AG04450 (cell line): ENCODE measurements at regions not wholly inside any gene's neighbourhood (a gene's known extent, or its start where the extent isn't known, plus 50 kb on each side); places are given as distances from the start of the nearest gene placed in this dataset.
A peak's percentile ranks its signal among the peaks of the same experiment; 100 is the strongest.

Experiments
- CTCF ChIA-PET: fragments of 300-600, 350-600 bp; formaldehyde crosslinking; extraction: SDS; loops from one replicate; lab custom pipeline; 2022; ENCODE audit warnings: antibody characterized with exemption, inconsistent platforms; lab: Charles Lee
- POLR2A ChIA-PET: fragments of 350-600 bp; formaldehyde crosslinking; extraction: SDS; loops from one replicate; lab custom pipeline; 2021; ENCODE audit warnings: antibody characterized with exemption, inconsistent platforms; lab: Yijun Ruan, JAX
- DNase-seq: peaks from one replicate; pipeline ENCODE4 v3.0.0-alpha.2; 2011; ENCODE audit warnings: low read depth, low spot score
- H3K27ac ChIP-seq: one replicate; pipeline ENCODE4 v1.5.1; 2012; ENCODE audit warnings: low read depth, low read length, control low read depth
- H3K27me3 ChIP-seq: one replicate; pipeline ENCODE4 v1.6.0; 2012; ENCODE audit warnings: low read length; ENCODE audit not compliant: control insufficient read depth, insufficient read depth
- H3K4me3 ChIP-seq: 2 replicates; pipeline ENCODE4 v1.5.1; 2011; ENCODE audit warnings: mild to moderate bottlenecking, low read depth, low read length, control low read depth
- H3K9me3 ChIP-seq: 2 replicates; pipeline ENCODE4 v1.5.1; 2012; ENCODE audit warnings: low read length; ENCODE audit not compliant: control insufficient read depth, insufficient read depth
- TF ChIP-seq, protein P1 (sequence below): IDR thresholded peaks from 2 replicates; pipeline ENCODE4 v1.5.1; 2011; ENCODE audit warnings: low read depth, low read length, control low read depth, inconsistent platforms

GRCh38 chr4:181588733-181589302, 654.4 kb upstream of the TENM3 start:
- DNase-seq: no peak
- Histone ChIP-seq H3K27me3 (no peaks in the 10 kb centered on the region), H3K27ac (no peak overlapping the region), H3K9me3 (no peaks in the 10 kb centered on the region; the same call in 1 of the 2 replicates), H3K4me3 (no peak overlapping the region)
- CTCF ChIA-PET: no interaction called here
- TF ChIP-seq, protein P1, sequence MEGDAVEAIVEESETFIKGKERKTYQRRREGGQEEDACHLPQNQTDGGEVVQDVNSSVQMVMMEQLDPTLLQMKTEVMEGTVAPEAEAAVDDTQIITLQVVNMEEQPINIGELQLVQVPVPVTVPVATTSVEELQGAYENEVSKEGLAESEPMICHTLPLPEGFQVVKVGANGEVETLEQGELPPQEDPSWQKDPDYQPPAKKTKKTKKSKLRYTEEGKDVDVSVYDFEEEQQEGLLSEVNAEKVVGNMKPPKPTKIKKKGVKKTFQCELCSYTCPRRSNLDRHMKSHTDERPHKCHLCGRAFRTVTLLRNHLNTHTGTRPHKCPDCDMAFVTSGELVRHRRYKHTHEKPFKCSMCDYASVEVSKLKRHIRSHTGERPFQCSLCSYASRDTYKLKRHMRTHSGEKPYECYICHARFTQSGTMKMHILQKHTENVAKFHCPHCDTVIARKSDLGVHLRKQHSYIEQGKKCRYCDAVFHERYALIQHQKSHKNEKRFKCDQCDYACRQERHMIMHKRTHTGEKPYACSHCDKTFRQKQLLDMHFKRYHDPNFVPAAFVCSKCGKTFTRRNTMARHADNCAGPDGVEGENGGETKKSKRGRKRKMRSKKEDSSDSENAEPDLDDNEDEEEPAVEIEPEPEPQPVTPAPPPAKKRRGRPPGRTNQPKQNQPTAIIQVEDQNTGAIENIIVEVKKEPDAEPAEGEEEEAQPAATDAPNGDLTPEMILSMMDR: no peak
- POLR2A ChIA-PET: no interaction called here

GRCh38 chr4:181592221-181592745, 650.9 kb upstream of the TENM3 start:
- ChIA-PET CTCF (interaction anchor here (0.7 kb wide), 2 partner anchors 34 to 74 kb away, joined by 3 to 7 read pairs; no protein-coding TSS in a partner anchor), POLR2A (interaction anchor here (0.7 kb wide), 2 partner anchors 11 to 862 kb away, joined by 5 to 6 read pairs; no protein-coding TSS in a partner anchor)
- TF ChIP-seq, protein P1: no peak
- peak; percentile 18 for DNase-seq
- H3K27ac ChIP-seq: no peak overlapping the region
- H3K27me3 ChIP-seq: no peaks in the 10 kb centered on the region
- no peak overlapping the region for H3K4me3 ChIP-seq
- H3K9me3 ChIP-seq: no peaks in the 10 kb centered on the region; the same call in 1 of the 2 replicates

DNA sequence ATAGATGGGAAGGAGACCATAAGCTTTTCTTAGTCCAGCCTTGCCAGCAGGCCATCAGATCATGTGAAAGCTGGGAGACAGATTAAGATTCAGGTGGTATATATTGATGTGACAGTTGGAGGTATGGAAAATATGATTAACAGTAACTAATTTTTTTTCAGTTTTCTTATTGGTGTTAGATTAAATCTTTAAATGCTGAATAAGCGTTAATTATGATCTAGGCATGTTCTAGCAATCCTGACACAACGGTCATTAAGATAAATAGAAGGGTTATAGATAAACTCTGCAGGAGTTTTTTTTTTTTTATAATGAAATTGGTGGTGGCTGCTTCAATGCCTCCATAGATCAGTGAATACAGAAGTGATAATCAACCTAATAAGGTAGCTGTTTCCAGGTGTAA, 649.5 kb upstream of the TENM3 start:
- TF ChIP-seq, protein P1: no peak
- H3K27ac ChIP-seq: no peak overlapping the region
- POLR2A ChIA-PET: no interaction called here
- H3K27me3 ChIP-seq: no peaks in the 10 kb centered on the region
- CTCF ChIA-PET: no interaction called here
- H3K9me3 ChIP-seq: no peaks in the 10 kb centered on the region
- no peak overlapping the region for H3K4me3 ChIP-seq
- DNase-seq: no peak

DNA sequence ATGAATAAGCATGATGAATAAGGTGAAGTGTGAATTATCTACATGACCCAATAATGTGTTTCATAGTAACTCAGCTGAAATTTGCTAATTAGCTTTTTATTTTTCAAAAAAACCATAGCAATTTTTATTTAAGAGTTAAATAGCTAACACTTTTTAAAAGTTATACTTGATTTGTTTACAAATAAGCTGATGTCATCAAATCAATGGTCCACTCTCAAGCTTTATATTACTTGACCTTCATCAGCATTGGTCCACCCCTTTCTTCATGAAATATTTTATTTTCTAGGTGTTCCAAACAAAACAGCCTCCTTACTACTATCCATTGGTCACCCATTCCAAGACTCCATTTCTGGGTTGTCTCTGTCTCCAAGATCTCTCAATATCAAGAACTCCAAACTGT, 649.0 kb upstream of the TENM3 start:
- DNase-seq: no peak
- Histone ChIP-seq H3K27ac (no peak overlapping the region), H3K4me3 (no peak overlapping the region), H3K9me3 (no peaks in the 10 kb centered on the region), H3K27me3 (no peaks in the 10 kb centered on the region)
- TF ChIP-seq, protein P1: no peak
- ChIA-PET POLR2A (no interaction called here), CTCF (no interaction called here)

GRCh38 chr4:181595716-181596115, 647.5 kb upstream of the TENM3 start:
- ChIA-PET POLR2A (no interaction called here), CTCF (no interaction called here)
- Histone ChIP-seq H3K27ac (no peak overlapping the region), H3K4me3 (no peak overlapping the region), H3K27me3 (no peaks in the 10 kb centered on the region), H3K9me3 (no peaks in the 10 kb centered on the region)
- no peak for DNase-seq
- TF ChIP-seq, protein P1: no peak
